DND-41 (cell line): ENCODE measurements at regions not wholly inside any gene's neighbourhood (a gene's known extent, or its start where the extent isn't known, plus 50 kb on each side); places are given as distances from the start of the nearest gene placed in this dataset.

Experiments used
- ATAC-seq: fragments of 200-7000 bp; cut with Tn5 transposase; 3 replicates; pipeline ENCODE4 v1.9.1; 2021; ENCODE audit warnings: low read depth; ENCODE audit not compliant: insufficient read depth
- DNase-seq: peaks from one replicate; pipeline ENCODE4 v3.0.0-alpha.2; 2020
- H2AFZ ChIP-seq: 2 replicates; pipeline ENCODE4 v1.6.0; 2012; ENCODE audit warnings: low read depth, low read length
- H3K27ac ChIP-seq: 2 replicates; pipeline ENCODE4 v1.5.1; 2012; ENCODE audit warnings: low read length, inconsistent platforms
- H3K27me3 ChIP-seq: fragments of 200-600 bp; sonication (generic); 2 replicates; pipeline ENCODE4 v1.6.0; 2012; ENCODE audit warnings: low read length, mild to moderate bottlenecking, inconsistent platforms; ENCODE audit not compliant: insufficient read depth, poor library complexity
- H3K36me3 ChIP-seq: 2 replicates; pipeline ENCODE4 v1.5.1; 2012; ENCODE audit warnings: low read length, inconsistent platforms; ENCODE audit not compliant: insufficient read depth
- H3K4me1 ChIP-seq: 2 replicates; pipeline ENCODE4 v1.5.1; 2012; ENCODE audit warnings: mild to moderate bottlenecking, low read length; ENCODE audit not compliant: insufficient read depth
- H3K4me2 ChIP-seq: 2 replicates; pipeline ENCODE4 v1.6.0; 2012; ENCODE audit warnings: mild to moderate bottlenecking, moderate library complexity, low read length, inconsistent platforms; ENCODE audit not compliant: insufficient read depth
- H3K4me3 ChIP-seq, 2 experiments: fragments of 200-600 bp in 1 of 2; shearing (Covaris generic) in 1 of 2; 2 replicates each; pipeline ENCODE4 v1.5.1; 2012 to 2016; ENCODE audit warnings: inconsistent platforms in 2 of 2, low read length in 2 of 2, mild to moderate bottlenecking in 2 of 2, low read depth in 1 of 2, moderate library complexity in 1 of 2
- H3K79me2 ChIP-seq: 2 replicates; pipeline ENCODE4 v1.6.0; 2012; ENCODE audit warnings: low read length, inconsistent platforms; ENCODE audit not compliant: insufficient read depth
- H3K9ac ChIP-seq: 2 replicates; pipeline ENCODE4 v1.6.0; 2012; ENCODE audit warnings: low read depth, mild to moderate bottlenecking, inconsistent platforms, low read length, moderate library complexity
- H3K9me3 ChIP-seq: 2 replicates; pipeline ENCODE4 v1.5.1; 2012; ENCODE audit warnings: low read length, moderate library complexity, mild to moderate bottlenecking, inconsistent platforms; ENCODE audit not compliant: insufficient read depth, severe bottlenecking
- H4K20me1 ChIP-seq: 2 replicates; pipeline ENCODE4 v1.6.0; 2012; ENCODE audit warnings: low read length; ENCODE audit not compliant: insufficient read depth
- EZH2 ChIP-seq: IDR thresholded peaks from 3 replicates; pipeline ENCODE4 v1.6.1; 2012; ENCODE audit warnings: borderline replicate concordance, low read depth, mild to moderate bottlenecking, moderate library complexity, low read length, inconsistent platforms; ENCODE audit not compliant: severe bottlenecking
- TF ChIP-seq, protein P1 (sequence below): IDR thresholded peaks from 2 replicates; pipeline ENCODE4 v1.5.1; 2012; ENCODE audit warnings: borderline replicate concordance, low read length, moderate library complexity, mild to moderate bottlenecking; ENCODE audit not compliant: poor library complexity, severe bottlenecking; ENCODE audit errors: extremely low read depth

DNA sequence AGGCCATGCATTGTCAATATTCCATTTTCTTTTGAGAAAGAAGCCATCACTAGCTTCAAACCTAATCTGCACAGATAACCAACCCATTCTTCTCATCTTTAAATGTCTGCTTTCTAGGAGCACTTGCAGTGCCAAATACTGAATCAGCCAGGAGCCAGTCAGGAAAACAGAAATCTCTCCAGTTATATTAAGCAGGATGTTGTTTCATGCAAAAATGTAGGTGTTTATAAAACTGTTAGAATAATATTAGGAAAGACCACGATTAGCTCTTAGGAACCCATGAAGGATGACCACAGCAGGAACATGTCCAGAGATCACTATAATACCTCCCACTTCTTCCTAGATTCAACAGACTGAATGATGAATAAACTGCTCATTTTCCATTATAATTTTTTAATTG is 86.0 kb downstream of the TTC32 start:
- no peak overlapping the region for H3K27ac ChIP-seq
- H3K79me2 ChIP-seq, result no peaks in the 10 kb centered on the region
- no peaks in the 10 kb centered on the region for H3K4me1 ChIP-seq
- H3K9ac ChIP-seq, result no peak overlapping the region
- no peak overlapping the region for H2AFZ ChIP-seq
- no peak for TF ChIP-seq EZH2
- TF ChIP-seq, protein P1, sequence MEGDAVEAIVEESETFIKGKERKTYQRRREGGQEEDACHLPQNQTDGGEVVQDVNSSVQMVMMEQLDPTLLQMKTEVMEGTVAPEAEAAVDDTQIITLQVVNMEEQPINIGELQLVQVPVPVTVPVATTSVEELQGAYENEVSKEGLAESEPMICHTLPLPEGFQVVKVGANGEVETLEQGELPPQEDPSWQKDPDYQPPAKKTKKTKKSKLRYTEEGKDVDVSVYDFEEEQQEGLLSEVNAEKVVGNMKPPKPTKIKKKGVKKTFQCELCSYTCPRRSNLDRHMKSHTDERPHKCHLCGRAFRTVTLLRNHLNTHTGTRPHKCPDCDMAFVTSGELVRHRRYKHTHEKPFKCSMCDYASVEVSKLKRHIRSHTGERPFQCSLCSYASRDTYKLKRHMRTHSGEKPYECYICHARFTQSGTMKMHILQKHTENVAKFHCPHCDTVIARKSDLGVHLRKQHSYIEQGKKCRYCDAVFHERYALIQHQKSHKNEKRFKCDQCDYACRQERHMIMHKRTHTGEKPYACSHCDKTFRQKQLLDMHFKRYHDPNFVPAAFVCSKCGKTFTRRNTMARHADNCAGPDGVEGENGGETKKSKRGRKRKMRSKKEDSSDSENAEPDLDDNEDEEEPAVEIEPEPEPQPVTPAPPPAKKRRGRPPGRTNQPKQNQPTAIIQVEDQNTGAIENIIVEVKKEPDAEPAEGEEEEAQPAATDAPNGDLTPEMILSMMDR, result no peak
- no peaks in the 10 kb centered on the region for H3K9me3 ChIP-seq
- H3K4me3 ChIP-seq, result no peak overlapping the region
- no peaks in the 10 kb centered on the region for H4K20me1 ChIP-seq
- H3K36me3 ChIP-seq, result no peaks in the 10 kb centered on the region
- no peak overlapping the region for H3K4me2 ChIP-seq
- DNase-seq (no peak), ATAC-seq (no peak)
- no peaks in the 10 kb centered on the region for H3K27me3 ChIP-seq

DNA sequence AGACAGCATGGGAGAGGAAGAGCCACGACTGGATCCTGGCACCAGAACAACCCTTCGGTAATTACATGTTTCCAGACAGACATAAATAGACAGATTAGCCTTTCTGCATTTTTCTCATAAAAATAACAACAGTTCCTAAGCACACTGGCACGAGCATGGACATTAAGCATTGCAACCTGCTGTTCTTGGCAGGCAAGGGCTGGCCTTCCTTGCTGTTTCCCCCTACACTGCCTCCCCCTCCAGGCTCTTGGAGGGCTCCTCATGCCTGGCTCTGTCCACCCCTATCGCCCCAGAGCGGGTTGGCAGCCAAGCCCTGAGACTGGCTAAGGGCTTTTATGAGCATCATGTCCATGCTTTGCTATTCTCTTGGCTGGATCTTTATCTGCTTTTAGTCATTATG is 89.6 kb downstream of the TTC32 start:
- Histone ChIP-seq H3K27ac (no peak overlapping the region), H3K4me1 (no peaks in the 10 kb centered on the region), H3K4me2 (no peak overlapping the region), H3K9ac (no peak overlapping the region), H3K79me2 (no peaks in the 10 kb centered on the region), H3K36me3 (no peaks in the 10 kb centered on the region), H3K9me3 (no peaks in the 10 kb centered on the region), H3K27me3 (no peaks in the 10 kb centered on the region), H4K20me1 (no peaks in the 10 kb centered on the region), H3K4me3 (no peak overlapping the region), H2AFZ (no peak overlapping the region)
- DNase-seq (no peak), ATAC-seq (no peak)
- TF ChIP-seq, protein P1, result no peak
- no peak for TF ChIP-seq EZH2

DNA sequence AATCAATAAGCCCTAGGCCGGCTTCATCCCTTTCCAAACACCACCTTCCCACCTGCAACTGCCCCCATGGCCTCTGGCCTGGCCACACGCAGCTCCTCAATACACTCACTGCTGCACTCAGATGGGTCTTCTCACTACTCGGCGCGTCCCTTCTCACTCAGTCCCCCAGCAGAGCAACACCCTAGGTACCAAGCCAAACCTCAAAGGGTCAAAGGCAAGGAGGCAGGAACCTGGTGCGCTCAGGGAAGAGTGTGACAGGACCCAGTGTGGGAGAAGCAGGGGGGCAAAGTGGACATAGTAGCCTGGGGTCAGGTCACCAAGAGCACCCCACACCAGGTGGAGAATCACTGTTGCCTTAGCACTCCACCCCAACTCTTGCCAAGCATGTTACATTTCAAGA is 90.6 kb downstream of the TTC32 start:
- TF ChIP-seq EZH2, result no peak
- TF ChIP-seq, protein P1, result no peak
- Histone ChIP-seq H3K9me3 (no peaks in the 10 kb centered on the region), H2AFZ (no peak overlapping the region), H3K4me1 (no peaks in the 10 kb centered on the region), H3K9ac (no peak overlapping the region), H3K4me3 (no peak overlapping the region), H3K36me3 (no peaks in the 10 kb centered on the region), H3K27me3 (no peaks in the 10 kb centered on the region), H3K4me2 (no peak overlapping the region), H3K79me2 (no peaks in the 10 kb centered on the region), H4K20me1 (no peaks in the 10 kb centered on the region), H3K27ac (no peak overlapping the region)
- no peak for ATAC-seq
- no peak for DNase-seq

DNA sequence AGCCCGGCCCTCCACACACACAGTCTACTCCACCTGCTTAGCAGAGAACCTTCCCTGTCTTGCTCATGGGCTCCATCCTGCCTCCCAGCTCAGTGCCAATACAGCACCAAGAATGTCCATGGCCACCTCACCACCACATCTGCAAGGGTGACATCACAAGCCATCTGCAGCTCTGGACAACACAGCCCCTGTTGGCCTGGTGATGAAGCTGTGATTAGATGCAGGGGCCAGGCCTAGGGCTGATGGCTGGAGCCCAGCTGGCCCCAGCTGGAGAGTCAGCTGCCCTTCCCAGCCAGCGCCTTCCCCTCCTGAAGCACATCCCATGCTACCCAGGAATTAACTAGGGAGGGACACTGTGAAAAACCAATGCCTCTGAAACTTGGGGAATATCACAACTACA is 91.1 kb downstream of the TTC32 start:
- no peak overlapping the region for H3K4me2 ChIP-seq
- no peaks in the 10 kb centered on the region for H3K79me2 ChIP-seq
- no peak for ATAC-seq

More for the DNA sequence above, 91.1 kb downstream of the TTC32 start:
- no peak for TF ChIP-seq EZH2
- TF ChIP-seq, protein P1, result no peak
- Histone ChIP-seq H3K4me3 (no peak overlapping the region), H3K9me3 (no peaks in the 10 kb centered on the region), H2AFZ (no peak overlapping the region), H3K9ac (no peak overlapping the region), H4K20me1 (no peaks in the 10 kb centered on the region), H3K36me3 (no peaks in the 10 kb centered on the region), H3K4me1 (no peaks in the 10 kb centered on the region), H3K27ac (no peak overlapping the region), H3K27me3 (no peaks in the 10 kb centered on the region)
- DNase-seq, result no peak
